ENCODE measurements at regions not wholly inside any gene's neighbourhood (a gene's known extent, or its start where the extent isn't known, plus 50 kb on each side); places are given as distances from the start of the nearest gene placed in this dataset.

DNA sequence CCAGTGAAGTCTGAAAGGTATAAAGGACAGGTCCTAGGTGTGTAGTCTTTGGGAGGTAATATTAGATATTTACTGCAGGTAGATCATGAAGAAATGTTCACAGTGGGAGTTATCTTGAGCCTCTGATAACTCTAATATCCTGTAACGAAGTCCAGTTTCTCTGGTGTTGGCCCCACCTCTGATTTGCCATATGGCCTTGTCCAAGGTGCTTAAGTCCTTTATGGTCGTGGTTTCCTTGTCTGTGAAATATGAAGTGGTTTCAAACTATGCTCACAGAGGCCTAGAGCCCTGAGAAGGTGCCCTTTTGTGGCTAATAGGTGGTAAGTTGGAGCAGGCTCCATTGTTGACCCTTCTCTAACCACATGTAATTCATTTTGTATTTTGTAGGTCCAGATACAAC is 190.7 kb downstream of the ICOS start:
- DNase-seq (ENCODE audit: extremely low read depth, low read depth) = no peak
- TF ChIP-seq, protein P1, sequence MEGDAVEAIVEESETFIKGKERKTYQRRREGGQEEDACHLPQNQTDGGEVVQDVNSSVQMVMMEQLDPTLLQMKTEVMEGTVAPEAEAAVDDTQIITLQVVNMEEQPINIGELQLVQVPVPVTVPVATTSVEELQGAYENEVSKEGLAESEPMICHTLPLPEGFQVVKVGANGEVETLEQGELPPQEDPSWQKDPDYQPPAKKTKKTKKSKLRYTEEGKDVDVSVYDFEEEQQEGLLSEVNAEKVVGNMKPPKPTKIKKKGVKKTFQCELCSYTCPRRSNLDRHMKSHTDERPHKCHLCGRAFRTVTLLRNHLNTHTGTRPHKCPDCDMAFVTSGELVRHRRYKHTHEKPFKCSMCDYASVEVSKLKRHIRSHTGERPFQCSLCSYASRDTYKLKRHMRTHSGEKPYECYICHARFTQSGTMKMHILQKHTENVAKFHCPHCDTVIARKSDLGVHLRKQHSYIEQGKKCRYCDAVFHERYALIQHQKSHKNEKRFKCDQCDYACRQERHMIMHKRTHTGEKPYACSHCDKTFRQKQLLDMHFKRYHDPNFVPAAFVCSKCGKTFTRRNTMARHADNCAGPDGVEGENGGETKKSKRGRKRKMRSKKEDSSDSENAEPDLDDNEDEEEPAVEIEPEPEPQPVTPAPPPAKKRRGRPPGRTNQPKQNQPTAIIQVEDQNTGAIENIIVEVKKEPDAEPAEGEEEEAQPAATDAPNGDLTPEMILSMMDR (IDR thresholded peaks at IDR 0.05; ENCODE audit: low read depth, low read length) = no peak

DNA sequence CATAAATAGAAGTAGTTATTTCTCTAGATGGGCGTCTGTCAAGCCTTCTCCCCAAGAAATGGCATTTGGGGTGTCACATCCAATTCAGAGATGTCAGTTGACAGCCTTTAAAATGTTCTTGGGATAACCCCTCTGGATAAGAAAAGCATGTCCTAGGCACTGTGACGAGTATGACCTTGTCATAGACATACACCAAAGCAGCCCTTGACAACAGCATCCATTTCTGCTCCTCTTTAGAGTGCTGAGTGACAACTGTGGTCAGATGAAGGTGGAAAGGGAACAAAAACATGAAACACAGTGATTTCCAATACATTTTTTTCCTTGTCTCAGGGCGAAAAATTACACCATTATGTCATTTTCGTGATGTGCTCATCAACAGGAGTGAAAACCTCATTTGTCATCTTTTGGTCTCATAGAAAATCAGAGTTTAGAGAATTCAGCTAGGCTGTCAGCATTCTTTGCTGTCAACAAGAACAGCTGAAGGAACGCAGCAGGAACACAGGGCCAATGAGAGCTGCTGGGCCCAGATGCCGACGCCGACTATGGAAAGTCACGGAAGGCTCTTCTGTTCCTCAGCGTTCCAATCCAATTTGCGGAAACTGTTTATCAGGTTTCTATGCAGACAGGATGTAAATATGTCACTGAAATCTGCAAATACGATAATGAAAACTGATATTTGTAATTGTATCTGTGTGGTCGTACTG is 193.2 kb downstream of the ICOS start:
- TF ChIP-seq, protein P1 (IDR thresholded peaks at IDR 0.05; ENCODE audit: low read depth, low read length) = no peak
- DNase-seq (ENCODE audit: extremely low read depth, low read depth) = no peak

DNA sequence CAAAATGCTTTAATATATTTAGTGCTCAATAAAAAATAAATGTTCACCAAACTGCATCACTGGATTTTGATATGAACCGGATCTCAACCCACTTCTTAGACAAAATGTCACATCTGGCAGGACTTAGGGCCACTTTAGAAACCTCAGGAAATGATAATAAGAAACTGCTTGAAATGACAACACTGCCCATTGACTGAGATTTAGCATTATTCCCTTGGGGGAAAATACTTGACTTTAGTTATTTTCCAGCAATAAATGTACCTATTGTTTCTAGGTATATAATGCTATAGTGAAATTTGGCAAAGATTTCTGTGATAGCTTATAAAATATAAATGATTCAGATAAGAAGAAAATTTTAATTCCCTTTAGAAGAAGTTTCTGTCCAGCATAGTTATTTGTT is 195.1 kb downstream of the ICOS start:
- TF ChIP-seq, protein P1 (IDR thresholded peaks at IDR 0.05; ENCODE audit: low read depth, low read length) = no peak
- DNase-seq (ENCODE audit: extremely low read depth, low read depth) = no peak

DNA sequence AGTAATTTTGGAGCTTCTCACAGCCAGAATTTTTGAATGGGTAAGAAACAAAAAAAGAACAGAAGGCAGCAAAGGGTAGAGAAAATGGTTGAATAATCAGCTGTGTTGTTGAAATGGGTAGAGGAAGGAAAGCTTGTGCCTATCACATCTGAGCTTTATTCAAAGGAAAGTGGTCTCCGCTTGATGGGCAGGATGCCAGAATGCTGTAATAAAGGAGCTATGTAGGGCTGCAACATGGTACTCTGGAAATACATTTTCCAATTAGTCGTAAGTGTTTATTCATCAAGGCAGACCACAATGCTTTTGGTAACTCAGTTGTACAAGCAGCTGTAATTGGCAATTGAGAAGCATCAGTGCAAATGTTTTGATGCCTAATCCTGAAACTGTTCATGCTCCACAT is 196.9 kb downstream of the ICOS start:
- no peak for DNase-seq (ENCODE audit: extremely low read depth, low read depth)
- TF ChIP-seq, protein P1 (IDR thresholded peaks at IDR 0.05; ENCODE audit: low read depth, low read length) = no peak

DNA sequence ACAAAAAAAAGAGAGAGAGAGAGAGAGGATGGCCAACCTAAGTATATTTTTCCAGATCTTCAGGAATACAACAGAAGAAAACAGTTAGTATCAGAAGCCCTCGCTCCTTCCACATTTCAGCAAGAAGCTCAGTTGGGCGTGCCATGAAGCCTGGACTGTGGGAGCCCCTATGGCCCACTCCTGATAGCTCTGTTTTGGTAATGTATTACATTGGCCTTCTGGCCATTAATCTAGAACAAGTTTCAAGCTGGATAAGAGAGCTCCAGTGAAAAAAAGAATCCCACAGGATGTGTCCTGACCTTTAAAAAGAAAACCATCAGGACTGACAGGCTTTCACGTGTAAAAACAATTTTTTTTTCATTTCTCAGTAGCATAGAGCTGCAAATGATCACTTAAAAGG is 197.9 kb downstream of the ICOS start:
- TF ChIP-seq, protein P1 (IDR thresholded peaks at IDR 0.05; ENCODE audit: low read depth, low read length) = no peak
- DNase-seq (ENCODE audit: extremely low read depth, low read depth) = no peak

DNA sequence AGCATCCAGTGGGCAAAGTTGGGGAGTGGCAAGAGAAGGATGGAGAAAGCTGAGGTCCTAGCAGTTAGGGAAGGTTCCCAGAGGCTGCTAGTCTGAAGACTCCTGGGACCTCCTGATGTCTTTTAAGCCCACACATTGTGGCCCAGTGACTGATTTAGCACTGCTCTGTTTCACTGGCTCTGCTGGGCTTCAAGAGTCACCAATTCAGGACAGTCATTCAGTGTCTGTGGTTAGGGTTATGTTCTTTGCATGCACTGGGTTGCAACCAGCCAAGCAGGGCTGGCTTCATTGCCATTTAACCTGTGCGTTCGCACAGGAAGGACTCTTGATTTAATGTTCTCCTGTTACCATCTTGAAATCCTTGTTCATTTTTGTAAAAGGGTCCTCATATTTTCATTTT is 199.2 kb downstream of the ICOS start:
- TF ChIP-seq, protein P1 (IDR thresholded peaks at IDR 0.05; ENCODE audit: low read depth, low read length) = no peak
- DNase-seq (ENCODE audit: extremely low read depth, low read depth) = no peak

DNA sequence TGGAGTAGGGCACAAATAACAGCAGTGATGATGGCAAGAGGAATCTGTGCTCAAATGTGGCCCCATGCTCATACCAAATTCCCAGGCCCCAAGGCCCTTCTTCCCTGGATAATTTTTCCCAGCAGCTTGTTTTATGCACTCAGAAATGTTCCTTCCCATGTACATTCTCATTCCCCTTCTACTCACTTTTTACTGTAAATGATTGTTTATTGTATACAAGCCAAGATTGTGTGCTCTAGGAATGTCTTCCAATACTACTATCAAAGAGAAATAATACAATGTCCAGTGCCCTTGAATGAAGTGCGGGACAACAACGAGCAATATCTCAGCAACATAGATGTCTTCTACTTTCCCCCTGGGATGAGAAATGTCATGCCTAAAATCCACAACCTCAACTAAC is 201.6 kb downstream of the ICOS start:
- DNase-seq (ENCODE audit: extremely low read depth, low read depth) = no peak
- TF ChIP-seq, protein P1 (IDR thresholded peaks at IDR 0.05; ENCODE audit: low read depth, low read length) = no peak

Data from AG09319 (cell line).